DMS 273 (cell line): ENCODE measurements at regions not wholly inside any gene's neighbourhood (a gene's known extent, or its start where the extent isn't known, plus 50 kb on each side); places are given as distances from the start of the nearest gene placed in this dataset.
"Not testable (repeated sequence)": the region's sequence is repeated elsewhere in the genome, so short reads cannot be mapped to it uniquely, and the experiment has no call there.

ENCODE experiments used
- DNase-seq: peaks from one replicate; lab custom pipeline; 2025; ENCODE audit not compliant: unreplicated experiment; lab: John Stamatoyannopoulos, UW

GRCh38 chr15:20272422-20273184 is 269.0 kb downstream of the GOLGA6L6 start:
- no peak for DNase-seq

GRCh38 chr15:20271647-20272046 is 270.0 kb downstream of the GOLGA6L6 start:
- no peak for DNase-seq

- DNase-seq = not testable (repeated sequence)
Measured at GRCh38 chr15:20269956-20270355, 271.6 kb downstream of the GOLGA6L6 start.

- DNase-seq = not testable (repeated sequence)
Measured at GRCh38 chr15:20267996-20268395, 273.6 kb downstream of the GOLGA6L6 start.

- DNase-seq = not testable (repeated sequence)
Measured at GRCh38 chr15:20267051-20267730, 274.4 kb downstream of the GOLGA6L6 start.

GRCh38 chr15:20265710-20266109 is 275.9 kb downstream of the GOLGA6L6 start:
- DNase-seq = not testable (repeated sequence)

GRCh38 chr15:20261321-20262280 is 280.0 kb downstream of the GOLGA6L6 start:
- DNase-seq = not testable (repeated sequence)

- DNase-seq = not testable (repeated sequence)
Measured at GRCh38 chr15:20260650-20261049, 280.9 kb downstream of the GOLGA6L6 start.

- DNase-seq = not testable (repeated sequence)
Measured at GRCh38 chr15:20259559-20260190, 281.9 kb downstream of the GOLGA6L6 start.

- DNase-seq = not testable (repeated sequence)
Measured at GRCh38 chr15:20256394-20256793, 285.2 kb downstream of the GOLGA6L6 start.

GRCh38 chr15:20255641-20256040 is 286.0 kb downstream of the GOLGA6L6 start:
- not testable (repeated sequence) for DNase-seq

- not testable (repeated sequence) for DNase-seq
Measured at GRCh38 chr15:20253047-20253615, 288.5 kb downstream of the GOLGA6L6 start.

- DNase-seq = not testable (repeated sequence)
Measured at GRCh38 chr15:20252040-20252439, 289.6 kb downstream of the GOLGA6L6 start.

GRCh38 chr15:20251214-20252005 is 290.2 kb downstream of the GOLGA6L6 start:
- DNase-seq = not testable (repeated sequence)

- DNase-seq = not testable (repeated sequence)
Measured at GRCh38 chr15:20250206-20250605, 291.4 kb downstream of the GOLGA6L6 start.

- not testable (repeated sequence) for DNase-seq
Measured at GRCh38 chr15:20249677-20249970, 292.0 kb downstream of the GOLGA6L6 start.

- not testable (repeated sequence) for DNase-seq
Measured at GRCh38 chr15:20248434-20248833, 293.2 kb downstream of the GOLGA6L6 start.

GRCh38 chr15:20247137-20247536 is 294.5 kb downstream of the GOLGA6L6 start:
- DNase-seq = not testable (repeated sequence)

- DNase-seq = not testable (repeated sequence)
Measured at GRCh38 chr15:20246624-20247023, 295.0 kb downstream of the GOLGA6L6 start.

- DNase-seq = not testable (repeated sequence)
Measured at GRCh38 chr15:20245856-20246255, 295.7 kb downstream of the GOLGA6L6 start.
